H1 (cell line): ENCODE measurements at regions not wholly inside any gene's neighbourhood (a gene's known extent, or its start where the extent isn't known, plus 50 kb on each side); places are given as distances from the start of the nearest gene placed in this dataset.

Experiments used
- BRCA1 ChIP-seq: IDR thresholded peaks from 2 replicates; pipeline ENCODE4 v1.6.1; 2012; ENCODE audit warnings: low read depth, low read length, improper control_type of control experiment
- CTCF ChIP-seq, 3 experiments: IDR thresholded peaks; 1 replicate in 2 of 3; 2 replicates in 1 of 3; pipeline versions ENCODE4 v1.5.1 to v1.6.1; 2011; ENCODE audit warnings: low read length in 3 of 3, mild to moderate bottlenecking in 3 of 3, inconsistent platforms in 2 of 3, low read depth in 1 of 3, moderate library complexity in 1 of 3; ENCODE audit not compliant: insufficient read depth in 1 of 3; ENCODE audit errors: control extremely low read depth in 1 of 3
- MAFK ChIP-seq: IDR thresholded peaks from 2 replicates; pipeline ENCODE4 v1.6.1; 2012; ENCODE audit warnings: low read depth, mild to moderate bottlenecking, improper control_type of control experiment, low read length
- MAX ChIP-seq: IDR thresholded peaks from 2 replicates; pipeline ENCODE4 v1.6.1; 2012; ENCODE audit warnings: inconsistent platforms
- POLR2A ChIP-seq, 2 experiments: IDR thresholded peaks; 1 replicate in 1 of 2; 2 replicates in 1 of 2; pipeline ENCODE4 v1.6.1; 2011; ENCODE audit warnings: low read depth in 2 of 2, low read length in 2 of 2, mild to moderate bottlenecking in 2 of 2; ENCODE audit errors: control extremely low read depth in 1 of 2
- POLR2AphosphoS5 ChIP-seq: IDR thresholded peaks from 2 replicates; pipeline ENCODE4 v1.6.1; 2011; ENCODE audit warnings: low read depth, low read length
- SAP30 ChIP-seq: fragments of 300-600 bp; sonication (generic); IDR thresholded peaks from 2 replicates; pipeline ENCODE4 v1.7.1; 2012; ENCODE audit warnings: low read length, moderate library complexity, mild to moderate bottlenecking, inconsistent platforms; ENCODE audit not compliant: insufficient read depth, insufficient replicate concordance
- SIN3A ChIP-seq, 2 experiments: IDR thresholded peaks in 1 of 2; conservative IDR thresholded peaks in 1 of 2; 2 replicates each; pipeline ENCODE4 v1.6.1; 2011 to 2012; ENCODE audit warnings: low read length in 2 of 2, improper control_type of control experiment in 1 of 2, low read depth in 1 of 2, mild to moderate bottlenecking in 1 of 2
- TAF1 ChIP-seq: IDR thresholded peaks from 2 replicates; pipeline ENCODE4 v1.6.1; 2011; ENCODE audit warnings: mild to moderate bottlenecking, low read depth, low read length
- TBP ChIP-seq: IDR thresholded peaks from 2 replicates; pipeline ENCODE4 v1.6.1; 2011; ENCODE audit warnings: low read depth, low read length, improper control_type of control experiment
- USF2 ChIP-seq: IDR thresholded peaks from 2 replicates; pipeline ENCODE4 v1.6.1; 2011; ENCODE audit warnings: low read length, improper control_type of control experiment

- no peak for TF ChIP-seq MAFK
- TF ChIP-seq SAP30 = no peak
- TF ChIP-seq USF2 = no peak
- TF ChIP-seq POLR2A (IDR thresholded peaks at IDR 0.05; ENCODE audit: control extremely low read depth in 1 of 2, low read depth in 2 of 2, low read length in 2 of 2) = no peak
- TF ChIP-seq TBP = no peak
- no peak for TF ChIP-seq CTCF (IDR thresholded peaks at IDR 0.05; ENCODE audit: control extremely low read depth in 1 of 3, insufficient read depth in 1 of 3, low read depth in 1 of 3, low read length in 3 of 3)
- no peak for TF ChIP-seq TAF1
- TF ChIP-seq SIN3A (conservative IDR thresholded peaks at IDR 0.05 in 1 of 2, IDR thresholded peaks at IDR 0.05 in 1 of 2; ENCODE audit: low read depth in 1 of 2, low read length in 2 of 2) = no peak
- TF ChIP-seq BRCA1 = no peak
- TF ChIP-seq MAX = no peak
- no peak for TF ChIP-seq POLR2AphosphoS5
Measured at GRCh38 chr19:27918818-27919217, 1294.1 kb downstream of the UQCRFS1 start.
